Type B pancreatic cell (in vitro differentiated cells): ENCODE measurements at regions not wholly inside any gene's neighbourhood (a gene's known extent, or its start where the extent isn't known, plus 50 kb on each side); places are given as distances from the start of the nearest gene placed in this dataset.
A peak's percentile ranks its signal among the peaks of the same experiment; 100 is the strongest.

Experiments
- DNase-seq: peaks from one replicate; pipeline ENCODE4 v3.0.0; 2021; ENCODE audit warnings: mixed read lengths; ENCODE audit not compliant: unreplicated experiment; ENCODE audit errors: extremely low spot score
- H3K27ac Mint-ChIP-seq: 2 replicates; pipeline ENCODE4 v1.8.0; 2021; ENCODE audit warnings: mild to moderate bottlenecking, mixed read lengths
- H3K27me3 Mint-ChIP-seq: 2 replicates; pipeline ENCODE4 v1.8.0; 2021; ENCODE audit warnings: mixed read lengths
- H3K36me3 Mint-ChIP-seq: 2 replicates; pipeline ENCODE4 v1.8.0; 2021; ENCODE audit warnings: mixed read lengths
- H3K4me1 Mint-ChIP-seq: one replicate; pipeline ENCODE4 v1.8.0; 2021; ENCODE audit warnings: mixed read lengths; ENCODE audit not compliant: unreplicated experiment
- H3K4me3 Mint-ChIP-seq: 2 replicates; pipeline ENCODE4 v1.8.0; 2021; ENCODE audit warnings: mild to moderate bottlenecking, mixed read lengths
- H3K9me3 Mint-ChIP-seq: 2 replicates; pipeline ENCODE4 v1.8.0; 2021; ENCODE audit warnings: mixed read lengths
- TF ChIP-seq, protein P1 (sequence below): fragments of 200-600 bp; sonication (generic); conservative IDR thresholded peaks from 2 replicates; pipeline ENCODE4 v1.5.0; 2021; ENCODE audit warnings: antibody characterized with exemption, mild to moderate bottlenecking

GRCh38 chr9:107131108-107131799 lies 151.8 kb upstream of the RAD23B start:
- TF ChIP-seq, protein P1, sequence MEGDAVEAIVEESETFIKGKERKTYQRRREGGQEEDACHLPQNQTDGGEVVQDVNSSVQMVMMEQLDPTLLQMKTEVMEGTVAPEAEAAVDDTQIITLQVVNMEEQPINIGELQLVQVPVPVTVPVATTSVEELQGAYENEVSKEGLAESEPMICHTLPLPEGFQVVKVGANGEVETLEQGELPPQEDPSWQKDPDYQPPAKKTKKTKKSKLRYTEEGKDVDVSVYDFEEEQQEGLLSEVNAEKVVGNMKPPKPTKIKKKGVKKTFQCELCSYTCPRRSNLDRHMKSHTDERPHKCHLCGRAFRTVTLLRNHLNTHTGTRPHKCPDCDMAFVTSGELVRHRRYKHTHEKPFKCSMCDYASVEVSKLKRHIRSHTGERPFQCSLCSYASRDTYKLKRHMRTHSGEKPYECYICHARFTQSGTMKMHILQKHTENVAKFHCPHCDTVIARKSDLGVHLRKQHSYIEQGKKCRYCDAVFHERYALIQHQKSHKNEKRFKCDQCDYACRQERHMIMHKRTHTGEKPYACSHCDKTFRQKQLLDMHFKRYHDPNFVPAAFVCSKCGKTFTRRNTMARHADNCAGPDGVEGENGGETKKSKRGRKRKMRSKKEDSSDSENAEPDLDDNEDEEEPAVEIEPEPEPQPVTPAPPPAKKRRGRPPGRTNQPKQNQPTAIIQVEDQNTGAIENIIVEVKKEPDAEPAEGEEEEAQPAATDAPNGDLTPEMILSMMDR: no peak
- H3K4me3 Mint-ChIP-seq: no peak overlapping the region
- H3K27me3 Mint-ChIP-seq: peaks cover 3% of the 10 kb centered on the region
- no peak for DNase-seq
- no peaks in the 10 kb centered on the region for H3K9me3 Mint-ChIP-seq
- H3K36me3 Mint-ChIP-seq: no peaks in the 10 kb centered on the region
- peaks cover 6% of the 10 kb centered on the region for H3K4me1 Mint-ChIP-seq
- H3K27ac Mint-ChIP-seq: peak overlapping the region; percentile 61

GRCh38 chr9:107136296-107136695 lies 146.8 kb upstream of the RAD23B start:
- no peak overlapping the region for H3K4me3 Mint-ChIP-seq
- TF ChIP-seq, protein P1: no peak
- no peak overlapping the region for H3K27ac Mint-ChIP-seq
- no peak for DNase-seq
- H3K9me3 Mint-ChIP-seq: no peaks in the 10 kb centered on the region
- no peaks in the 10 kb centered on the region for H3K4me1 Mint-ChIP-seq
- H3K36me3 Mint-ChIP-seq: no peaks in the 10 kb centered on the region
- peaks cover 4% of the 10 kb centered on the region for H3K27me3 Mint-ChIP-seq

DNA sequence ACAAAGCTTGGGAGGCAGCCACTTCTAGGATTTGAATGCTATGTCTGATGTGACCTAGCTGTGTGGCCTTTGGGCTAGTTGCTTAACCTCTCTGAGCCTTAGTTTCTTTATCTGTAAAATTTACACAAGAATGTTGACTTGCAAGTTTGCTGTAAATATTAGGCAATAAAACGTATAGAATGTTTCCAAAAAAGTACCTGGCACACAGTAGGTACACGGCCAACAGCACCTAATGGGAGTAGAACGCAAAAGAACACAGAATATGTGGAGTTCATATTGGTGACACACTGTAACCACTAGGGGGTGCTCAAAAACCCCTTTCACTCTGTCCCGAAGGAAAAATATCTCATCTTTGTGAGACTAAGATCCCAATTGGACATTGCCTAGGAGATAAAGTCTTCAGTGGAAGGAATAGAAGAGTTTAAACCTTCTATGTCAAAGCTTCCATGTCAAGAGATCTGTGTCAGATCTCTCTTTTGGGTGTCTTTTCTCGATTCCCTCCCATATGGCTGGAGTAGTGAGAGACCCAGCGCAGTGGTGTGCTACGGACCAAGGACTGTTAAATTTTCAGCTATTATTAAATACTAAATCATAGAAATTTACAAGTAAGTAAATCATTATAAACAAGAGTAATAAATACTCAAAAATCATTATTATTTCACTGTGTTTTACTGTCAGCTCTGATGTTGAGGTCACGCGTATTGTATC lies 145.4 kb upstream of the RAD23B start:
- no peak for DNase-seq
- Mint-ChIP-seq H3K27me3 (peaks cover 4% of the 10 kb centered on the region), H3K4me1 (no peaks in the 10 kb centered on the region), H3K36me3 (no peaks in the 10 kb centered on the region), H3K27ac (no peak overlapping the region), H3K9me3 (no peaks in the 10 kb centered on the region), H3K4me3 (no peak overlapping the region)
- TF ChIP-seq, protein P1: peak; percentile 81

DNA sequence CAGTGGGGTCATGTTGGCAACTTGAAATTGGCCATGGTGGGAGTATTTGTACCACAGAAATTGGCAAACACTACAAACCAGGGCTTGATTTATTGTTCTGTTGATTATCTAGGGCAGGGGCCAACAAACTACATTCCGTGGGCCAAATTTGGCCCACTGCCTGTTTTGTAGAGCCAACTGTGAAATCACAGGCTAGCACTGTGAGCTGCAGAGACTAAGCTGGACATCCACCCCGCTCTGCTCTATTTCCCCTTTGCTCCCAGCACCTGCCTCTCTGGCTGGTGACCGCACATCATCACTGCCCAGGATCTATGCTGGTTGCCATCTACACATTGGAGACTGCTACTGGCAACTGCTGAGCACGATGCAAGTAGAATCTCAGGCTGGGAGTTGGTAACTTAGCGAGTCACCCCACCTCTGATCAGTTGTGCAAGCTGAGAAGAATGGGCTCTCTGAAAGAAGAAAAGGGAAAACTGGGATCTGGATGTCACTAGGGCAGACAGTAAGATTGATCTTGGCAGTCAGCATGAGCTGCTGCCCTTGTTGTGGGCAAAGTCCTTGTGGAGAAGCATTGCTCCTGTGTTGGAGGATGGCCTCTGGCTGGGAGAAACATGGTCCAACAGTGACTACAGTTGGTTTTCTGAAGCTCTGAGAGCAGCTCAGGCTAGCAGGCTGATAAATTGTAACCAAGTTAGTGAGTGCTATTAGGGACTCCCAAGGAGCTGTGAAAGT lies 144.7 kb upstream of the RAD23B start:
- no peak for DNase-seq
- Mint-ChIP-seq H3K27me3 (peaks cover 4% of the 10 kb centered on the region), H3K4me3 (no peak overlapping the region), H3K27ac (no peak overlapping the region), H3K36me3 (no peaks in the 10 kb centered on the region), H3K9me3 (no peaks in the 10 kb centered on the region), H3K4me1 (no peaks in the 10 kb centered on the region)
- TF ChIP-seq, protein P1: no peak

GRCh38 chr9:107141967-107142366 lies 141.1 kb upstream of the RAD23B start:
- no peaks in the 10 kb centered on the region for H3K9me3 Mint-ChIP-seq
- H3K4me3 Mint-ChIP-seq: no peak overlapping the region
- no peaks in the 10 kb centered on the region for H3K36me3 Mint-ChIP-seq
- no peak for DNase-seq
- TF ChIP-seq, protein P1: peak; percentile 38
- no peak overlapping the region for H3K27ac Mint-ChIP-seq
- H3K4me1 Mint-ChIP-seq: peaks cover 14% of the 10 kb centered on the region
- peaks cover 4% of the 10 kb centered on the region for H3K27me3 Mint-ChIP-seq
